NCI-H1694 (cell line): ENCODE measurements at regions not wholly inside any gene's neighbourhood (a gene's known extent, or its start where the extent isn't known, plus 50 kb on each side); places are given as distances from the start of the nearest gene placed in this dataset.

Experiments used
- DNase-seq: peaks from one replicate; lab custom pipeline; 2025; lab: John Stamatoyannopoulos, UW

GRCh38 chr17:79314617-79315357 is 240.2 kb downstream of the ENGASE start:
- no peak for DNase-seq

GRCh38 chr17:79311373-79311772 is 236.7 kb downstream of the ENGASE start:
- DNase-seq: no peak

GRCh38 chr17:79306424-79307318 is 232.0 kb downstream of the ENGASE start:
- peak; percentile 16 for DNase-seq

GRCh38 chr17:79305768-79306423 is 231.3 kb downstream of the ENGASE start:
- DNase-seq: no peak

GRCh38 chr17:79305376-79305767 is 230.7 kb downstream of the ENGASE start:
- DNase-seq: no peak

GRCh38 chr17:79304884-79305283 is 230.3 kb downstream of the ENGASE start:
- DNase-seq: no peak

GRCh38 chr17:79303641-79304205 is 229.1 kb downstream of the ENGASE start:
- DNase-seq: no peak

GRCh38 chr17:79301469-79301868 is 226.8 kb downstream of the ENGASE start:
- DNase-seq: no peak

GRCh38 chr17:79299349-79299748 is 224.7 kb downstream of the ENGASE start:
- DNase-seq: no peak

GRCh38 chr17:79298799-79299198 is 224.2 kb downstream of the ENGASE start:
- DNase-seq: no peak

- DNase-seq: no peak
These were observed 221.6 kb downstream of the ENGASE start for GRCh38 chr17:79296243-79296642.

- no peak for DNase-seq
These were observed 220.7 kb downstream of the ENGASE start for GRCh38 chr17:79295307-79295706.

GRCh38 chr17:79294459-79295071 is 219.9 kb downstream of the ENGASE start:
- DNase-seq: no peak

GRCh38 chr17:79292501-79292900 is 217.9 kb downstream of the ENGASE start:
- DNase-seq: no peak

- DNase-seq: no peak
These were observed 216.8 kb downstream of the ENGASE start for GRCh38 chr17:79291391-79291790.

GRCh38 chr17:79290726-79291125 is 216.1 kb downstream of the ENGASE start:
- DNase-seq: no peak

GRCh38 chr17:79288950-79289349 is 214.3 kb downstream of the ENGASE start:
- no peak for DNase-seq

GRCh38 chr17:79286440-79286839 is 211.8 kb downstream of the ENGASE start:
- DNase-seq: no peak

GRCh38 chr17:79285973-79286372 is 211.3 kb downstream of the ENGASE start:
- no peak for DNase-seq

- no peak for DNase-seq
These were observed 207.7 kb downstream of the ENGASE start for GRCh38 chr17:79282294-79282693.

GRCh38 chr17:79281803-79282202 is 207.2 kb downstream of the ENGASE start:
- no peak for DNase-seq
